ENCODE measurements at regions not wholly inside any gene's neighbourhood (a gene's known extent, or its start where the extent isn't known, plus 50 kb on each side); places are given as distances from the start of the nearest gene placed in this dataset.

GRCh38 chr3:88979760-88980159, 127.7 kb upstream of the EPHA3 start:
- Histone ChIP-seq H3K27me3 (ENCODE audit: control insufficient read depth in 1 of 2, insufficient read depth in 2 of 2, low read length in 2 of 2) (no peaks in the 10 kb centered on the region), H3K27ac (ENCODE audit: low read length) (no peak overlapping the region), H3K4me1 (ENCODE audit: control insufficient read depth, insufficient read depth, low read length) (no peaks in the 10 kb centered on the region), H3K4me3 (ENCODE audit: low read length in 2 of 2) (no peak overlapping the region), H3K9ac (ENCODE audit: low read length in 2 of 2) (no peak overlapping the region), H3K9me3 (ENCODE audit: control insufficient read depth in 2 of 2, low read length in 2 of 2) (no peaks in the 10 kb centered on the region), H3K36me3 (ENCODE audit: control insufficient read depth in 2 of 2, insufficient read depth in 2 of 2, low read length in 2 of 2) (no peaks in the 10 kb centered on the region)

DNA sequence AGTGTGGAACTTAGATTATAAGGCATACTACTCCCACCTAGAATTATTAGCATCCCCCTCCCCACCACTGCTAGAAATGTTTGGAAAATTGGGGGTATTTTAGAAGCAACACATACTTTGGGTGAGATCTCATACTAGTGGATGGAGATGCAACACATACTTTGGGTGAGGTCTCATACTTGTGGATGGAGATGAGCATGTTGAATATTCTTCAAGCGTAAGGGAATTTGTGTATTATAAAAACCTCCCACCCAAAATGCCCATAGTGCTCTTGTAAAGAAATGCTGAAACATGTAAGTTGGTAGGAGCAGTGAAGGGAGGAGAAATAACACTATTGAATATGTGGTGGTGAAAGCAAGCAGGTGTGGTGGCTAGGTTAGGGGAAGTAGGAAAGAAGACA, 124.0 kb upstream of the EPHA3 start:
- Histone ChIP-seq H3K36me3 (ENCODE audit: control insufficient read depth in 2 of 2, insufficient read depth in 2 of 2, low read length in 2 of 2) (no peaks in the 10 kb centered on the region), H3K27me3 (ENCODE audit: control insufficient read depth in 1 of 2, insufficient read depth in 2 of 2, low read length in 2 of 2) (no peaks in the 10 kb centered on the region), H3K9me3 (ENCODE audit: control insufficient read depth in 2 of 2, low read length in 2 of 2) (no peaks in the 10 kb centered on the region), H3K9ac (ENCODE audit: low read length in 2 of 2) (no peak overlapping the region), H3K4me1 (ENCODE audit: control insufficient read depth, insufficient read depth, low read length) (no peaks in the 10 kb centered on the region), H3K27ac (ENCODE audit: low read length) (no peak overlapping the region), H3K4me3 (ENCODE audit: low read length in 2 of 2) (no peak overlapping the region)

DNA sequence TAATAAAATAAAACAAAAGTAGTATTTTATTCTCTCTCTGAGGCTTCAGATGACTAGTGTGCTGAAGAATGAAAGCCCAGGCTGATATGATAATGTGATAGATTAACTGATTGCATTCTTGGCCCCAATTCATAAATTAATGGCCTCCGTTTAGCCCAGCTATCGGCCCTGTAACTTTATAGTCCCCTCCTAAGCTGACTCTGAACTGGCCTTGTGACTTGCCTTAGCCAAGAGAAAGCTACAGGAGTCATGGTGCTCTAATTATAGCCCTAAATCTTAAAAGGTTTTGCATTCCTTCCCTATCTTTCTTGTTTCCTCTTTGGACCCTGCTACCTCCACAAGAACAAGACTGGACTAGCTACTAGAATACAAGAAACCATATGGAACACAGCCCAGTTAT, 123.2 kb upstream of the EPHA3 start:
- no peaks in the 10 kb centered on the region for H3K36me3 ChIP-seq (ENCODE audit: control insufficient read depth in 2 of 2, insufficient read depth in 2 of 2, low read length in 2 of 2)
- H3K4me3 ChIP-seq (ENCODE audit: low read length in 2 of 2), result no peak overlapping the region
- H3K27me3 ChIP-seq (ENCODE audit: control insufficient read depth in 1 of 2, insufficient read depth in 2 of 2, low read length in 2 of 2), result no peaks in the 10 kb centered on the region
- no peaks in the 10 kb centered on the region for H3K9me3 ChIP-seq (ENCODE audit: control insufficient read depth in 2 of 2, low read length in 2 of 2)
- no peaks in the 10 kb centered on the region for H3K4me1 ChIP-seq (ENCODE audit: control insufficient read depth, insufficient read depth, low read length)
- H3K9ac ChIP-seq (ENCODE audit: low read length in 2 of 2), result no peak overlapping the region
- no peak overlapping the region for H3K27ac ChIP-seq (ENCODE audit: low read length)

DNA sequence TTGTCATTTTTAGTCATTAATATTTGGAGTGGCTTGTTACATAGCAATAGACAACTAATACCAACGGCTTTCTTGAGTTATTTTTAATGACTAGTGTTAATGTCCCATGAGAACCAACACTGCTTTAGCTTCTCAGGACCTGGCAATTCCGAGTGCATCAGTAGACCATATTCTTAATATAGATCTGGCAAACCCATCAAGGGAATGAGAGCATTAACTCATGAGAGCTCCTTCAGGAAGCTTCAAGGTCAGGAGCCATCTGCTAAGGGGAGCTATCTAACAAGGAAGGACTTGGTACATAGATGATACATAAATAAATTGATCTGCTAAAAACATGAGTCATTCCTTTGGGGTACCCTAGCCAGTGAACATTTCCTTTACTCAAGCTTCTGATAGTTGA, 122.6 kb upstream of the EPHA3 start:
- Histone ChIP-seq H3K4me1 (ENCODE audit: control insufficient read depth, insufficient read depth, low read length) (no peaks in the 10 kb centered on the region), H3K9ac (ENCODE audit: low read length in 2 of 2) (no peak overlapping the region), H3K27ac (ENCODE audit: low read length) (no peak overlapping the region), H3K4me3 (ENCODE audit: low read length in 2 of 2) (no peak overlapping the region), H3K27me3 (ENCODE audit: control insufficient read depth in 1 of 2, insufficient read depth in 2 of 2, low read length in 2 of 2) (no peaks in the 10 kb centered on the region), H3K9me3 (ENCODE audit: control insufficient read depth in 2 of 2, low read length in 2 of 2) (no peaks in the 10 kb centered on the region), H3K36me3 (ENCODE audit: control insufficient read depth in 2 of 2, insufficient read depth in 2 of 2, low read length in 2 of 2) (no peaks in the 10 kb centered on the region)

DNA sequence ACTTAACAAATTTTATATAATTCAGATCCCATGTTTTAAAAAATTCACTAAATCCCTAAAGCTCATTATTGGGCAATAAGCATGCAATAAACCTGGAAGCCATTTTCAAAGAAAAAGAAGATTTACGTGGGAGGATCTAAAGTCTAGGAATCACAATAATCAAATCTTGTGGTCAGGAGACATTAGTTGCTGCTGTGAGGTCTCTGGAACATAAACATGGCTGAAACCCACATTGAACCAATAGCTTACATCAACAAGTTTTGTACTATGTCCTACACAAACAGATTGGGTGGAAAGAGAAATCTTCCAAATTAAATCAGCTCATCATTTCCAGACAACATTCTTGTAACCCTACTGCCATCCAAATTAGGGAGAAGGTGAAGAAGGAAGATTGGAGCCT, 121.9 kb upstream of the EPHA3 start:
- Histone ChIP-seq H3K27me3 (ENCODE audit: control insufficient read depth in 1 of 2, insufficient read depth in 2 of 2, low read length in 2 of 2) (no peaks in the 10 kb centered on the region), H3K27ac (ENCODE audit: low read length) (no peak overlapping the region), H3K9me3 (ENCODE audit: control insufficient read depth in 2 of 2, low read length in 2 of 2) (no peaks in the 10 kb centered on the region), H3K4me1 (ENCODE audit: control insufficient read depth, insufficient read depth, low read length) (no peaks in the 10 kb centered on the region), H3K4me3 (ENCODE audit: low read length in 2 of 2) (no peak overlapping the region), H3K36me3 (ENCODE audit: control insufficient read depth in 2 of 2, insufficient read depth in 2 of 2, low read length in 2 of 2) (no peaks in the 10 kb centered on the region), H3K9ac (ENCODE audit: low read length in 2 of 2) (no peak overlapping the region)

DNA sequence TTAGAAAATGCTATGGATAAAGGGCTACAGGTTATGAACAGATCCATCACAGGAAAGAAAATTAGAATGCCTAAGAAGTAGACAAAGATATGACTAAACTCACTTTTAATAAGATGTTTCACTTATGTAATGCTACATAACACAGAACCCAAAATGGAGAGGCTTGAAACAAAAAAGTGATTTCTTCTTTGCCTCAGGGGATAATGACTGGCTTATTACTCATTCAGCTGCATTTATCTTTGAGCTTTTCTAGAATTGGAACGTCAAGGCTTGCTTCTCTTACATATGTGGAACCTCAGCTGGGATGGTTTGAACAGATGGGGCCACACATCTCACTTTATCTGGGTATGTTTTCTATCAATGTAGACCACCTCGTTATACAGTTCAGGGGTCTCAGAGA, 120.6 kb upstream of the EPHA3 start:
- H3K4me3 ChIP-seq (ENCODE audit: low read length in 2 of 2), result no peak overlapping the region
- no peaks in the 10 kb centered on the region for H3K4me1 ChIP-seq (ENCODE audit: control insufficient read depth, insufficient read depth, low read length)
- H3K9ac ChIP-seq (ENCODE audit: low read length in 2 of 2), result no peak overlapping the region
- no peaks in the 10 kb centered on the region for H3K27me3 ChIP-seq (ENCODE audit: control insufficient read depth in 1 of 2, insufficient read depth in 2 of 2, low read length in 2 of 2)
- H3K27ac ChIP-seq (ENCODE audit: low read length), result no peak overlapping the region
- no peaks in the 10 kb centered on the region for H3K9me3 ChIP-seq (ENCODE audit: control insufficient read depth in 2 of 2, low read length in 2 of 2)
- no peaks in the 10 kb centered on the region for H3K36me3 ChIP-seq (ENCODE audit: control insufficient read depth in 2 of 2, insufficient read depth in 2 of 2, low read length in 2 of 2)

- Histone ChIP-seq H3K27me3 (ENCODE audit: control insufficient read depth in 1 of 2, insufficient read depth in 2 of 2, low read length in 2 of 2) (no peaks in the 10 kb centered on the region), H3K27ac (ENCODE audit: low read length) (no peak overlapping the region), H3K9ac (ENCODE audit: low read length in 2 of 2) (no peak overlapping the region), H3K9me3 (ENCODE audit: control insufficient read depth in 2 of 2, low read length in 2 of 2) (no peaks in the 10 kb centered on the region), H3K4me1 (ENCODE audit: control insufficient read depth, insufficient read depth, low read length) (no peaks in the 10 kb centered on the region), H3K36me3 (ENCODE audit: control insufficient read depth in 2 of 2, insufficient read depth in 2 of 2, low read length in 2 of 2) (no peaks in the 10 kb centered on the region), H3K4me3 (ENCODE audit: low read length in 2 of 2) (no peak overlapping the region)
Observed at GRCh38 chr3:88987776-88988175, 119.6 kb upstream of the EPHA3 start.

DNA sequence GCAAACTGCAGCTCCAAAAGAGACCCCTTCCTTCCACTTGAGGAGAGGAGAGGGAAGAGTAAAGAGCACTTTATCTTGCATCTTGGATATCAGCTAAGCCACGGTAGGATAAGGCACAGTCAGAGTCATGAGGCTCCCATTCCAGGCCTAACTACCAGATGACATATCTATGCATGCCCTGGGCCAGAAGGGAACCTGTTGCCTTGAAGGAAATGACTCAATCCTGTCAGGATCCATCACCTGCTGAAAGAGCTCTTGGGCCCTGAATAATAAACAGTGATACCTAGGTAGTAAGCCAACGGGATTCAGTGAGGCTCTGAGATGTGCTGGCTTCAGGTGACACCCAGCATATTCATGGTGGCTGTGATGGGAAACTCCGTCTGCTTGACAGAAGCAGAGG, 118.5 kb upstream of the EPHA3 start:
- Histone ChIP-seq H3K4me1 (ENCODE audit: control insufficient read depth, insufficient read depth, low read length) (no peaks in the 10 kb centered on the region), H3K9ac (ENCODE audit: low read length in 2 of 2) (no peak overlapping the region), H3K4me3 (ENCODE audit: low read length in 2 of 2) (no peak overlapping the region), H3K36me3 (ENCODE audit: control insufficient read depth in 2 of 2, insufficient read depth in 2 of 2, low read length in 2 of 2) (no peaks in the 10 kb centered on the region), H3K27me3 (ENCODE audit: control insufficient read depth in 1 of 2, insufficient read depth in 2 of 2, low read length in 2 of 2) (no peaks in the 10 kb centered on the region), H3K9me3 (ENCODE audit: control insufficient read depth in 2 of 2, low read length in 2 of 2) (no peaks in the 10 kb centered on the region), H3K27ac (ENCODE audit: low read length) (no peak overlapping the region)

DNA sequence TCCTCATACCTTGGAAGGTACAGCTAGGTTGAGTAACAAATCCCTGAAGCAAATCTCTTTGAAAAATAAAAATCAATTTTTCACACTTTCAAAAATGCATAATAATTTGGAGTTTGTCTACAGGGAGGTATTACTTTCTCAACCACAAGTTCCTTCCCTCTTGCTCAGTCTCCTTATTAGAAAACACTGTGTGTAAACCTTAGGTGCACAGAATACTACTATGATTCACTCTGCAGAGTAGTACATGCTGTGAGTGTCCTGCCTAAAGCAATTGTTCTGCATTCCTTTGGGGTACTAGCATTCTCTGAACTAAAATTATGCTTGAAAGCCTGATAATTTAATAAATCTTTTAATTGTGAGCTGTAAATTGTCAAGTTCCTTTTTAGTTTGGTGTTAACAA, 115.9 kb upstream of the EPHA3 start:
- H3K4me3 ChIP-seq (ENCODE audit: low read length in 2 of 2), result no peak overlapping the region
- H3K36me3 ChIP-seq (ENCODE audit: control insufficient read depth in 2 of 2, insufficient read depth in 2 of 2, low read length in 2 of 2), result no peaks in the 10 kb centered on the region
- H3K27me3 ChIP-seq (ENCODE audit: control insufficient read depth in 1 of 2, insufficient read depth in 2 of 2, low read length in 2 of 2), result no peaks in the 10 kb centered on the region
- no peaks in the 10 kb centered on the region for H3K4me1 ChIP-seq (ENCODE audit: control insufficient read depth, insufficient read depth, low read length)
- no peaks in the 10 kb centered on the region for H3K9me3 ChIP-seq (ENCODE audit: control insufficient read depth in 2 of 2, low read length in 2 of 2)
- no peak overlapping the region for H3K9ac ChIP-seq (ENCODE audit: low read length in 2 of 2)
- H3K27ac ChIP-seq (ENCODE audit: low read length), result no peak overlapping the region

GRCh38 chr3:88996691-88997090, 110.7 kb upstream of the EPHA3 start:
- Histone ChIP-seq H3K27ac (ENCODE audit: low read length) (no peak overlapping the region), H3K36me3 (ENCODE audit: control insufficient read depth in 2 of 2, insufficient read depth in 2 of 2, low read length in 2 of 2) (no peaks in the 10 kb centered on the region), H3K9ac (ENCODE audit: low read length in 2 of 2) (no peak overlapping the region), H3K4me1 (ENCODE audit: control insufficient read depth, insufficient read depth, low read length) (no peaks in the 10 kb centered on the region), H3K27me3 (ENCODE audit: control insufficient read depth in 1 of 2, insufficient read depth in 2 of 2, low read length in 2 of 2) (no peaks in the 10 kb centered on the region), H3K9me3 (ENCODE audit: control insufficient read depth in 2 of 2, low read length in 2 of 2) (peaks cover 0 to 9% of the 10 kb centered on the region in 2 donors), H3K4me3 (ENCODE audit: low read length in 2 of 2) (no peak overlapping the region)

DNA sequence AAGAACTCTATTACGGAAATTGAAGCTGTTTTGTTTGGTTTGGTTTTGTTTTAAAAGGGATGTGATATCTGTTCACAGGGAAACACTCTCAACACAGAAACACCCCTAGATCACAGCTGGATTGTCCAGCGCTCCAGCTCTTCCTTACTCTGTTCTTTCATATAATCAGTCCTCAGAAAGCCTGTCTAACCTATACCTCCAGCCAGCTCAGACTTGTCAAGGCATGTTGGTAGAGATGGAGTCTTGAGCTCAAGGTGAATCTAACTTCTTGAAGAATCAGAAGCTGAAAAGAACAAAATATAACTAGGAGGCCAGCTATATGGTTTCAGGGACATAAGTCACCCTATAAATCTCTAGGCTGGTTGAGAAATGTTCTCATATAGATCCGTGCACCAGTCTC, 110.2 kb upstream of the EPHA3 start:
- peaks cover 0 to 9% of the 10 kb centered on the region in 2 donors for H3K9me3 ChIP-seq (ENCODE audit: control insufficient read depth in 2 of 2, low read length in 2 of 2)
- H3K4me3 ChIP-seq (ENCODE audit: low read length in 2 of 2), result no peak overlapping the region
- no peak overlapping the region for H3K9ac ChIP-seq (ENCODE audit: low read length in 2 of 2)
- no peaks in the 10 kb centered on the region for H3K27me3 ChIP-seq (ENCODE audit: control insufficient read depth in 1 of 2, insufficient read depth in 2 of 2, low read length in 2 of 2)
- H3K36me3 ChIP-seq (ENCODE audit: control insufficient read depth in 2 of 2, insufficient read depth in 2 of 2, low read length in 2 of 2), result no peaks in the 10 kb centered on the region
- H3K27ac ChIP-seq (ENCODE audit: low read length), result no peak overlapping the region
- H3K4me1 ChIP-seq (ENCODE audit: control insufficient read depth, insufficient read depth, low read length), result no peaks in the 10 kb centered on the region

DNA sequence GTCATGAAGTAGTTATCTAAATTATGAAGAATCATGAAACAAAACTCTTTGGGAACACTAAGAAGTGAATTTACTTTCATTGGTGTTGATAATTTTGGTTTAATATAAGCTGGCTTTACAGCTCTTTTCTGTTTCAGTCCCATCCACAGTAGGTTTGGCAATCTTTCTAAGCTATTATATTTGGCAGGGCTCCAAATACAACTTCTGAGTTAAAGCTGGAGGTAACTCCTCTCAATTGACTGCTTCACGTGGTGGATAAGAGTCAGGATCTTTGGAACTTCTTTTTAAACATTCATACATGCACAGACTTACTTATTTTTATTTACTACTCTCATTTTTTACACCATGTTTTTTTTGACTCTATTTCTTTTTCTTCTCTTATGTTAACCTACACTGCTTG, 106.5 kb upstream of the EPHA3 start:
- H3K4me1 ChIP-seq (ENCODE audit: control insufficient read depth, insufficient read depth, low read length), result no peaks in the 10 kb centered on the region
- H3K36me3 ChIP-seq (ENCODE audit: control insufficient read depth in 2 of 2, insufficient read depth in 2 of 2, low read length in 2 of 2), result no peaks in the 10 kb centered on the region
- H3K27me3 ChIP-seq (ENCODE audit: control insufficient read depth in 1 of 2, insufficient read depth in 2 of 2, low read length in 2 of 2), result no peaks in the 10 kb centered on the region
- H3K9ac ChIP-seq (ENCODE audit: low read length in 2 of 2), result no peak overlapping the region
- H3K9me3 ChIP-seq (ENCODE audit: control insufficient read depth in 2 of 2, low read length in 2 of 2), result peaks cover 0 to 9% of the 10 kb centered on the region in 2 donors
- no peak overlapping the region for H3K4me3 ChIP-seq (ENCODE audit: low read length in 2 of 2)
- no peak overlapping the region for H3K27ac ChIP-seq (ENCODE audit: low read length)
